B cell (primary cell): ENCODE measurements at regions not wholly inside any gene's neighbourhood (a gene's known extent, or its start where the extent isn't known, plus 50 kb on each side); places are given as distances from the start of the nearest gene placed in this dataset.
"Not testable (repeated sequence)": the region's sequence is repeated elsewhere in the genome, so short reads cannot be mapped to it uniquely, and the experiment has no call there.

Experiments
- ATAC-seq: fragments of 200-7000 bp; cut with Tn5 transposase; one replicate; pipeline ENCODE4 v1.10.0; 2021; ENCODE audit warnings: low read depth, mild to moderate bottlenecking, moderate number of reproducible peaks, moderate library complexity
- CTCF ChIA-PET: fragments of 350-600 bp; sonication (Branson Sonifier 250); formaldehyde crosslinking; loops from one replicate; lab custom pipeline; 2021; ENCODE audit warnings: antibody characterized with exemption, inconsistent platforms; lab: Charles Lee
- POLR2A ChIA-PET: fragments of 350-600 bp; sonication (Branson Sonifier 250); formaldehyde crosslinking; loops from one replicate; lab custom pipeline; 2021; ENCODE audit warnings: antibody characterized with exemption; lab: Charles Lee
- DNase-seq: peaks from one replicate; pipeline ENCODE4 v3.0.0; 2013
- H2AFZ ChIP-seq: 2 replicates; pipeline ENCODE4 v1.6.1; 2012; ENCODE audit warnings: mild to moderate bottlenecking, low read depth, low read length; ENCODE audit not compliant: insufficient read depth, poor library complexity, severe bottlenecking
- H3K27ac ChIP-seq, 2 donors: 1 replicate in 1 of 2; 2 replicates in 1 of 2; pipeline ENCODE4 v1.5.1; 2012 to 2013; ENCODE audit warnings: low read length in 2 of 2, mild to moderate bottlenecking in 2 of 2, moderate library complexity in 1 of 2
- H3K27me3 ChIP-seq, 4 experiments: fragments of 200-600 bp in 1 of 4; sonication (generic) in 1 of 4; replicated peaks in 1 of 4; 1 replicate in 2 of 4; 2 replicates in 2 of 4; pipeline versions ENCODE4 v1.6.1 to v1.7.0; 2013 to 2016; ENCODE audit warnings: low read length in 3 of 4, mild to moderate bottlenecking in 2 of 4, mixed read lengths in 1 of 4, moderate library complexity in 1 of 4; ENCODE audit not compliant: insufficient read depth in 4 of 4, control insufficient read depth in 3 of 4; ENCODE audit errors: control extremely low read depth in 1 of 4
- H3K36me3 ChIP-seq, 2 experiments: replicated peaks in 1 of 2; 1 replicate in 1 of 2; 2 replicates in 1 of 2; pipeline versions ENCODE4 v1.6.1 to v1.7.1; 2013; ENCODE audit warnings: low read length in 1 of 2; ENCODE audit not compliant: insufficient read depth in 2 of 2, control insufficient read depth in 1 of 2; ENCODE audit errors: control extremely low read depth in 1 of 2, extremely low read depth in 1 of 2
- H3K4me1 ChIP-seq, 2 donors: fragments of 200-600 bp in 1 of 2; sonication (generic) in 1 of 2; 1 replicate in 1 of 2; 2 replicates in 1 of 2; pipeline versions ENCODE4 v1.5.1 to v1.6.1; 2013 to 2017; ENCODE audit warnings: low read length in 2 of 2; ENCODE audit not compliant: control insufficient read depth in 2 of 2, insufficient read depth in 2 of 2
- H3K4me2 ChIP-seq: replicated peaks from 2 replicates; pipeline ENCODE3; 2012; ENCODE audit warnings: mild to moderate bottlenecking, low read depth, low read length; ENCODE audit not compliant: poor library complexity, severe bottlenecking
- H3K4me3 ChIP-seq, 5 experiments: fragments of 200-600 bp in 1 of 5; sonication (generic) in 1 of 5; 1 replicate in 3 of 5; 2 replicates in 2 of 5; pipeline versions ENCODE4 v1.5.1 to v1.7.0; 2011 to 2016; ENCODE audit warnings: low read length in 4 of 5, mild to moderate bottlenecking in 4 of 5, low read depth in 2 of 5, control low read depth in 1 of 5, moderate library complexity in 1 of 5; ENCODE audit not compliant: insufficient read depth in 1 of 5; ENCODE audit errors: control extremely low read depth in 1 of 5, extremely low read depth in 1 of 5
- H3K79me2 ChIP-seq: fragments of 200-600 bp; sonication (generic); one replicate; pipeline ENCODE4 v1.6.0; 2016; ENCODE audit warnings: low read length; ENCODE audit not compliant: control insufficient read depth, insufficient read depth
- H3K9ac ChIP-seq: fragments of 200-600 bp; sonication (generic); 2 replicates; pipeline ENCODE4 v1.6.1; 2017; ENCODE audit warnings: mild to moderate bottlenecking, low read length, moderate library complexity
- H3K9me3 ChIP-seq, 3 donors: one replicate each; pipeline versions ENCODE4 v1.6.1 to v1.7.1; 2013; ENCODE audit warnings: low read length in 2 of 3; ENCODE audit not compliant: control insufficient read depth in 2 of 3, insufficient read depth in 1 of 3; ENCODE audit errors: control extremely low read depth in 1 of 3
- H4K20me1 ChIP-seq: 2 replicates; pipeline ENCODE4 v1.6.0; 2012; ENCODE audit warnings: mild to moderate bottlenecking, low read length; ENCODE audit not compliant: insufficient read depth, control insufficient read depth, poor library complexity, severe bottlenecking
- H3K27ac Mint-ChIP-seq: one replicate; pipeline ENCODE4 v1.8.0; 2021; ENCODE audit warnings: mixed read lengths
- H3K27me3 Mint-ChIP-seq: one replicate; pipeline ENCODE4 v1.8.0; 2021; ENCODE audit warnings: mixed read lengths
- H3K4me1 Mint-ChIP-seq: one replicate; pipeline ENCODE4 v1.8.0; 2021; ENCODE audit warnings: mixed read lengths
- H3K4me3 Mint-ChIP-seq: one replicate; pipeline ENCODE4 v1.8.0; 2021; ENCODE audit warnings: mixed read lengths
- H3K9me3 Mint-ChIP-seq: one replicate; pipeline ENCODE4 v1.8.0; 2022; ENCODE audit warnings: mixed read lengths; ENCODE audit not compliant: insufficient read depth
- CTCF ChIP-seq: fragments of 200-600 bp; IDR thresholded peaks from one replicate; pipeline ENCODE4 v1.8.0; 2022; ENCODE audit warnings: antibody characterized with exemption, mild to moderate bottlenecking
- EZH2 ChIP-seq: IDR thresholded peaks from 2 replicates; pipeline ENCODE4 v1.6.1; 2012; ENCODE audit warnings: borderline replicate concordance, low read depth, mild to moderate bottlenecking, moderate library complexity, low read length; ENCODE audit not compliant: insufficient read depth, poor library complexity, severe bottlenecking
- WGBS: methylation state at CpG from one replicate; pipeline ENCODE4 v1.1.5; 2013; ENCODE audit warnings: missing lambda C conversion rate; ENCODE audit not compliant: insufficient coverage; 5-methylcytosine and 5-hydroxymethylcytosine counted together
- intact Hi-C: fragments of 100-400 bp; cut with micrococcal nuclease; formaldehyde crosslinking; loops from one replicate; pipeline ENCODE4 v1.10.0; 2022

GRCh38 chr2:138272524-138273195 is 228.9 kb upstream of the SPOPL start:
- H3K27me3 Mint-ChIP-seq, result no peaks in the 10 kb centered on the region
- POLR2A ChIA-PET, result no interaction called here
- DNase-seq (no peak), ATAC-seq (no peak)
- H3K27me3 ChIP-seq, result no peaks in the 10 kb centered on the region
- H3K36me3 ChIP-seq, result no peaks in the 10 kb centered on the region
- H3K79me2 ChIP-seq, result no peaks in the 10 kb centered on the region
- no peak overlapping the region for H2AFZ ChIP-seq
- intact Hi-C loops, result no loop called here
- no peak for TF ChIP-seq EZH2
- TF ChIP-seq CTCF, result no peak
- H3K27ac Mint-ChIP-seq, result no peak overlapping the region
- no peaks in the 10 kb centered on the region for H3K4me1 ChIP-seq
- no peaks in the 10 kb centered on the region for H4K20me1 ChIP-seq
- no peaks in the 10 kb centered on the region for H3K9me3 Mint-ChIP-seq
- no peak overlapping the region for H3K4me2 ChIP-seq
- no peak overlapping the region for H3K27ac ChIP-seq
- CTCF ChIA-PET, result no interaction called here
- H3K4me1 Mint-ChIP-seq, result no peaks in the 10 kb centered on the region
- no peak overlapping the region for H3K4me3 Mint-ChIP-seq
- H3K9me3 ChIP-seq, result no peaks in the 10 kb centered on the region
- no peak overlapping the region for H3K9ac ChIP-seq
- H3K4me3 ChIP-seq, result no peak overlapping the region
- WGBS, result no CpG with 5 or more reads among the region's 4 CpGs

GRCh38 chr2:138273280-138273679 is 228.3 kb upstream of the SPOPL start:
- intact Hi-C loops, H3K36me3 ChIP-seq, H3K79me2 ChIP-seq, POLR2A ChIA-PET, H3K9ac ChIP-seq, H3K4me3 ChIP-seq, H3K4me1 Mint-ChIP-seq, H3K4me3 Mint-ChIP-seq, H2AFZ ChIP-seq, H3K9me3 ChIP-seq, H3K27me3 Mint-ChIP-seq, H3K4me2 ChIP-seq, H4K20me1 ChIP-seq, H3K9me3 Mint-ChIP-seq, H3K27me3 ChIP-seq, DNase-seq, H3K27ac Mint-ChIP-seq, H3K4me1 ChIP-seq, ATAC-seq, CTCF ChIA-PET, H3K27ac ChIP-seq: not testable (repeated sequence)
- WGBS, result 95% methylated on average over 7 of the region's 12 CpGs
